ENCODE measurements at regions not wholly inside any gene's neighbourhood (a gene's known extent, or its start where the extent isn't known, plus 50 kb on each side); places are given as distances from the start of the nearest gene placed in this dataset.

DNA sequence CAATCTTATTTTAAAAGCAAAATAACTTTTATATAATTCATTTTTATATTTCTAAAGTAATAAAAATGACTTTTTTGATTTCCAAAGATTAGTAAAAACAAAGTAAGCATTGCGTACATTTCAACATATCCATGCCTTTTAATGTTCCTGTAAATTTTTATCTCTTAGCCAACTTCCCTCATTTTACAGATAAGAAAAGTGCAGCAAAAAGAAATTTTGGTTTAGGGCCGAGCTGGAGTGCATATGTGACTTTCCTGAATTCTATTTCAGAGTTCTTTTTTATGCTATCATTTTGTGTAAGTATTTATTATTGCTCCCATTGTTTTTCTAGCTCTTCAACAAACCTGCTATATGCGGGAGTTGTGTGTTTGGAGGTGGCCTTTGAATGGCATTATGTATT lies 195.3 kb downstream of the NHLRC3 start:
- no peak for DNase-seq (ENCODE audit: low spot score)

DNA sequence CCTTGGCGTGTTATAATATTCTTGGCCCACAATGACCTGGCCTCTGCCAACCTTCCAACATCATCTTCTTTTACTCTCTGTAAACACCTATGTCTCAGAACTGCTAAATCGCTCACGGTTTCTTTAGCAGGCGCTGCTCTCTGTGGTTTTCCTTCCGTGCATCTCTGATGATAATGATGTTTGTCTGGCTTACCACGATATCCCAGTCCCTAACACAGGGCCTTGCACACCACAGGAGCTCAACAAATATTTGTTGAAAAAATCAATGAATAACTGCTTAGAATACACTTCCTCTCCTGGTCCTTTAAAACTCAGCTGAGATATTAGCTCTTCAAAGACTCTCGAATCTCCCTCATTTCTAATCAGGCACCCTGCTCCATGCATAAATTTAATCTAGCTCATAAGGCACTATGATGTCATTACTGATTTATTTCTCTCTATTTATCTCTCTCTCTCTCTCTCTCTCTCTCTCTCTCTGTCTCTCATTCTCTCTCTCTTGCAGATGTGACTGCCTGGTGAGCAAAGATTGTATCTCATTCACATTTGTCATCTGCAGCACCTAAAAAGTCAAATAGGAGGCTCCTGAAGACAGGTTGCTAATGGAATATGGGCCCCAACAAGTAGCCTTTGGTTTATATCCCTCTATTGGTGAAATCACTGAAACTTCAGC lies 206.4 kb downstream of the NHLRC3 start:
- no peak for DNase-seq (ENCODE audit: low spot score)

DNA sequence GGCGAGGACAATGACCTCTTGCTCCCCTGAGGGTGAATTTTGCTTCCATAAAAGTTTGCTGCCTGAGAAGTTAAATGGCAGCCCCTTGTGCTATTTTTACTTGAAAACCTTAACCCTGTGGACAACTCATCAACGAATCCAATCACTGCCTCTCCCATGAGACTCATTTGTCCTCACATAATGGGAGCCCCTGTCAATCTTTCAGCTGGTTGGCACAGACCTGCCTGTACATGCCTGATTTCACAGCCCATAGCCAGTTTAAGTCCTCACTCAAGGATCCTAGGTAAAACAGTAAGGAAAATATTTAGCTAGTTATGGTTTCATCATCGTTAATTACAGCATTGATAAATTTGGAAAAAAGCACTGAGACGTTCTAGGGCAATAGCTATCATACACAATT lies 207.4 kb downstream of the NHLRC3 start:
- DNase-seq (ENCODE audit: low spot score): no peak

DNA sequence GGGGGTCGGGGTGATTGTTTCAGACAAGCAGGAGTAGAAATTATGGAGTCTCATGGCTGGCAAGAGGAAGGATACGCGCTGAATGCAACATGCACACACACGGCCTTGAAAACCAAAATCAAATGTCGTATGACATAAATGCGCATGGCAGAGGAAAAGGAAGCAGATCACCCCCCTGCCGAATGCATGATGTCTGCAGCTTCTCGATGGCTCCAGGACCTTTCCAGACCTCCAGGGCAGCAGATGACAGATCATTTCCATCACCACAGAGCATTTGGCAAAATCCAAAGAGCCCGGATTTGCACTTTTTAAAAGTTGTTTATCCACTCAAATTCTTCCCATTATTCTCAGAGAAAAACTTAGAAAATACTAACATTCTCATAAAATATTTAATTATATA lies 211.7 kb downstream of the NHLRC3 start:
- no peak for DNase-seq (ENCODE audit: low spot score)

GRCh38 chr13:39250440-39250839 lies 212.2 kb downstream of the NHLRC3 start:
- DNase-seq (ENCODE audit: low spot score): no peak

DNA sequence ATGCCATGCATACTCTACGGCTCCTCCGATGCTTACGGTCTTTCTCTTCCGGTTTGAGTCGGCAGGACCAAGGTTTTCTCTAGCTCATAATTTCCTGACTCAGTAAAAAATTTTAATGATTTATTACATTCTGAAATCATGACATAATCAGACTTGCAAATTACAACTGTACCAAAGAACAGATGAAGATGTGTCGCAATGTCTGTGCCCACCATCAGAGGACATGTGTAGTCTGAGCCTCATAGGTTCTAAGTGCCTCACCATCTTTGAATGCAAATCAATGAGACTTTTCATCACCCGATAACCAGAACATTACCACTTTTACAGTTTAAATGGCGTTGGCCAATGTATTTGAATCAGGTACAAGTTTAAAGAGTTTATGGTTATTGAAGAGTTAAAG lies 213.1 kb downstream of the NHLRC3 start:
- no peak for DNase-seq (ENCODE audit: low spot score)

GRCh38 chr13:39253774-39254173 lies 215.5 kb downstream of the NHLRC3 start:
- DNase-seq (ENCODE audit: low spot score): no peak

- no peak for DNase-seq (ENCODE audit: low spot score)
Observed at GRCh38 chr13:39254601-39255000, 216.3 kb downstream of the NHLRC3 start.

- DNase-seq (ENCODE audit: low spot score): no peak
Observed at GRCh38 chr13:39257642-39258041, 219.4 kb downstream of the NHLRC3 start.

- no peak for DNase-seq (ENCODE audit: low spot score)
Observed at GRCh38 chr13:39259371-39260140, 221.3 kb downstream of the NHLRC3 start.

DNA sequence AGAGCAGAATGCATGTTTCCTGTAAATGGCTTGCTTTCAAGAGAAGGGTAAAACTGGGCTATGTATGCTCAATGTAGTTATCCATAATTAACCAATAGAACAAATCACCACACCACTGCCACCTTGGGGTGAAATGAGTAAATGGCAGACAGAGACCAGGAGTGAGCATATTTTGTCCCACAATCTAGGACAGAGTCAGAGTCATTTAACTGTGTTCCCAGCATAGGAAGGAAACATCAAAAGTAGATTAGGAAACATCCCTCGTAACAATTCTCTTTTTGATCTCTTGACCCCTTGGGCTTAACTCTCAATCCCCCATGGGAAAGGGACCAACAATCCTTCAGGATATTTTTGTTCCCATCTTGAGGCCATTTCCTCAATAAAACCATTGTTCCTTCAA lies 224.8 kb downstream of the NHLRC3 start:
- DNase-seq (ENCODE audit: low spot score): peak; percentile 3

GRCh38 chr13:39263531-39263930 lies 225.3 kb downstream of the NHLRC3 start:
- no peak for DNase-seq (ENCODE audit: low spot score)

GRCh38 chr13:39266426-39266825 lies 228.2 kb downstream of the NHLRC3 start:
- DNase-seq (ENCODE audit: low spot score): no peak

- no peak for DNase-seq (ENCODE audit: low spot score)
Observed at GRCh38 chr13:39268398-39268797, 230.1 kb downstream of the NHLRC3 start.

DNA sequence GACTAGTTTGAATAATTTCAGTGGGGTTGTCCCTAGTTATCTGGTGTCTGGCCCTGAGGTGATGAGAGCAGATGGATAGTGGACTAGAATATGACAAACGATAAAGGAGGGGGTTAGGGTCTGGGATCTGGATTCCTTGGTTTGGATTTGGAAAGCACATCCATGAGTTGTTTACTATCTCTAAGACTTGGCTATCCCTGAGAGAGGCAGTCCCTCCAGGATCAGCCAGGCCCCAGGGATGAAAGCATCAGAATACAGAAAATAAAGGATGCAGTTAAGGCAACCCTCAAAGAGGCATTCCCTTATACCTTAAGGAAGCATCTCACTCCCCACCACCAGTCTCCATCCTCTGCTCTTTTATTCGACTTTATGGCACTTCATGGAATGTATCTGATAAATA lies 230.7 kb downstream of the NHLRC3 start:
- no peak for DNase-seq (ENCODE audit: low spot score)

DNA sequence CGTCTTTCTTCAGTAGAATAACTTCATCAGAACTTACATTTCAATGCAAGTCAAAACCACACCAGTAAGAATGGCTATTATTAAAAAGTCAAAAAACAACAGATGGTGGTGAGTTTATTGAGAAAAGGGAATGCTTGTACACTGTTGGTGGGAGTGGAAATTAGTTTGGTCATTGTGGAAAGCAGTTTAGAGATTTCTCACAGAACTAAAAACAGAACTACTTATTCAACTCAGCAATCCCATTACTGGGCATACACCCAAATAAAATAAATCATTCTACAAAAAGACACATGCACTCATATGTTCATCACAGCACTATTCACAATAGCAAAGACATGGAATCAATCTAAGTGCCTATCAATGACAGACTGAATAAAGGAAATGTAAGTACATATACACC lies 231.2 kb downstream of the NHLRC3 start:
- DNase-seq (ENCODE audit: low spot score): no peak

- no peak for DNase-seq (ENCODE audit: low spot score)
Observed at GRCh38 chr13:39272994-39273393, 234.7 kb downstream of the NHLRC3 start.

- no peak for DNase-seq (ENCODE audit: low spot score)
Observed at GRCh38 chr13:39273953-39274738, 235.9 kb downstream of the NHLRC3 start.

GRCh38 chr13:39274739-39275325 lies 236.6 kb downstream of the NHLRC3 start:
- no peak for DNase-seq (ENCODE audit: low spot score)

GRCh38 chr13:39279077-39279476 lies 240.8 kb downstream of the NHLRC3 start:
- no peak for DNase-seq (ENCODE audit: low spot score)

GRCh38 chr13:39281539-39282150 lies 243.4 kb downstream of the NHLRC3 start:
- DNase-seq (ENCODE audit: low spot score): no peak

DNA sequence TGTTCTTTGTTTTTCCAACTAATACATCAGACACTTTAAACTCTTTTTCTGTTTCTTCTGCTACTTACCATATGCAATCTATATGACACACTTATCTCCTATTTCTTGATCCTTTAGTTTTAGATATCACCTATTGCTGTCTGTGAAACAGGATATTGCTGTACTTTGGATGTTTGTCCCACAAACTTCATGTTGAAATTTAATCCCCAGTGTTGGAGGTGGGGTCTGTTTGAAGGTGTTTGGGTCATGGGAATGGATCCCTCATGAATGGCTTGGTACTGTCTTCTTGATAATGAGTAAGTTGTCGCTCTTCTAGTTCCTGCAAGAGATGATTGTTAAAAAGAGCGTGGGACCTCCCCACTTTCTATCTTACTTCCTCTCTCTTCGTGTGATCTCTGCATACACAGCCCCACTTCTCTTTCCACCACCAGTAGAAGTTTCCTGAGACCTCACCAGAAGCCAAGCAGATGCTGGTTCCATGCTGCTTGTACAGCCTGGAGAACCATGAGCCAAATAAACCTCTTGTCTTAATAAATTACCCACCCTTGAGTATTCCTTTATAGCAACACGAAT lies 244.2 kb downstream of the NHLRC3 start:
- DNase-seq (ENCODE audit: low spot score): no peak
